OCI-LY3 (cell line): ENCODE measurements at regions not wholly inside any gene's neighbourhood (a gene's known extent, or its start where the extent isn't known, plus 50 kb on each side); places are given as distances from the start of the nearest gene placed in this dataset.

ENCODE experiments used
- CTCF ChIP-seq: fragments of 200-600, 300-600 bp; sonication (generic); IDR thresholded peaks from 2 replicates; pipeline ENCODE4 v1.5.1; 2014; ENCODE audit warnings: antibody characterized with exemption, low read length, low read depth
- EZH2phosphoT487 ChIP-seq: fragments of 200-600 bp; shearing (Covaris generic); IDR thresholded peaks from 2 replicates; pipeline ENCODE4 v1.6.1; 2018; ENCODE audit warnings: antibody characterized with exemption, mixed run types, low read depth

GRCh38 chr6:140360651-140361050 is 986.2 kb upstream of the CITED2 start:
- TF ChIP-seq CTCF (no peak), EZH2phosphoT487 (no peak)
